MCF 10A (cell line): ENCODE measurements at regions not wholly inside any gene's neighbourhood (a gene's known extent, or its start where the extent isn't known, plus 50 kb on each side); places are given as distances from the start of the nearest gene placed in this dataset.

ENCODE experiments used
- BruUV-seq: library from RNA; stranded (reverse); fragments of 400-500 nt; replicated peaks from 2 replicates; lab custom pipeline; 2021; lab: Mats Ljungman, UMichigan
- CTCF ChIA-PET: fragments of 300-600 bp; sonication (Branson Sonifier 250); formaldehyde crosslinking; extraction: SDS; loops from one replicate; lab custom pipeline; 2021; ENCODE audit warnings: antibody characterized with exemption, inconsistent platforms; lab: Yijun Ruan, JAX
- POLR2A ChIA-PET: fragments of 300-600, 350-650 bp; sonication (Branson Sonifier 250); formaldehyde crosslinking; extraction: SDS; loops from one replicate; lab custom pipeline; 2020; ENCODE audit warnings: antibody characterized with exemption, inconsistent platforms; lab: Yijun Ruan, JAX
- DNase-seq: peaks from one replicate; pipeline ENCODE4 v3.0.0-alpha.2; 2018; ENCODE audit not compliant: unreplicated experiment
- H3K27ac Mint-ChIP-seq: one replicate; pipeline ENCODE4 v1.8.0; 2022; ENCODE audit warnings: mild to moderate bottlenecking, low read depth, mixed read lengths; ENCODE audit not compliant: unreplicated experiment
- H3K27me3 Mint-ChIP-seq: one replicate; pipeline ENCODE4 v1.8.0; 2022; ENCODE audit warnings: mixed read lengths; ENCODE audit not compliant: insufficient read depth, unreplicated experiment
- H3K36me3 Mint-ChIP-seq: one replicate; pipeline ENCODE4 v1.8.0; 2022; ENCODE audit warnings: mild to moderate bottlenecking, moderate library complexity, mixed read lengths; ENCODE audit not compliant: insufficient read depth, unreplicated experiment
- H3K4me1 Mint-ChIP-seq: one replicate; pipeline ENCODE4 v1.8.0; 2022; ENCODE audit warnings: mixed read lengths; ENCODE audit not compliant: insufficient read depth, unreplicated experiment
- H3K4me3 Mint-ChIP-seq: one replicate; pipeline ENCODE4 v1.8.0; 2022; ENCODE audit warnings: mild to moderate bottlenecking, moderate library complexity, mixed read lengths; ENCODE audit not compliant: unreplicated experiment
- H3K9me3 Mint-ChIP-seq: one replicate; pipeline ENCODE4 v1.8.0; 2022; ENCODE audit warnings: mixed read lengths; ENCODE audit not compliant: unreplicated experiment
- intact Hi-C: fragments of 100-400 bp; cut with micrococcal nuclease; formaldehyde crosslinking; loops from 2 replicates; pipeline ENCODE4 v1.14.1; 2022
- TF ChIP-seq, protein P1 (sequence below): fragments of 200-600 bp; IDR thresholded peaks from one replicate; pipeline ENCODE4 v1.8.0; 2022; ENCODE audit warnings: antibody characterized with exemption, mild to moderate bottlenecking; ENCODE audit not compliant: unreplicated experiment

DNA sequence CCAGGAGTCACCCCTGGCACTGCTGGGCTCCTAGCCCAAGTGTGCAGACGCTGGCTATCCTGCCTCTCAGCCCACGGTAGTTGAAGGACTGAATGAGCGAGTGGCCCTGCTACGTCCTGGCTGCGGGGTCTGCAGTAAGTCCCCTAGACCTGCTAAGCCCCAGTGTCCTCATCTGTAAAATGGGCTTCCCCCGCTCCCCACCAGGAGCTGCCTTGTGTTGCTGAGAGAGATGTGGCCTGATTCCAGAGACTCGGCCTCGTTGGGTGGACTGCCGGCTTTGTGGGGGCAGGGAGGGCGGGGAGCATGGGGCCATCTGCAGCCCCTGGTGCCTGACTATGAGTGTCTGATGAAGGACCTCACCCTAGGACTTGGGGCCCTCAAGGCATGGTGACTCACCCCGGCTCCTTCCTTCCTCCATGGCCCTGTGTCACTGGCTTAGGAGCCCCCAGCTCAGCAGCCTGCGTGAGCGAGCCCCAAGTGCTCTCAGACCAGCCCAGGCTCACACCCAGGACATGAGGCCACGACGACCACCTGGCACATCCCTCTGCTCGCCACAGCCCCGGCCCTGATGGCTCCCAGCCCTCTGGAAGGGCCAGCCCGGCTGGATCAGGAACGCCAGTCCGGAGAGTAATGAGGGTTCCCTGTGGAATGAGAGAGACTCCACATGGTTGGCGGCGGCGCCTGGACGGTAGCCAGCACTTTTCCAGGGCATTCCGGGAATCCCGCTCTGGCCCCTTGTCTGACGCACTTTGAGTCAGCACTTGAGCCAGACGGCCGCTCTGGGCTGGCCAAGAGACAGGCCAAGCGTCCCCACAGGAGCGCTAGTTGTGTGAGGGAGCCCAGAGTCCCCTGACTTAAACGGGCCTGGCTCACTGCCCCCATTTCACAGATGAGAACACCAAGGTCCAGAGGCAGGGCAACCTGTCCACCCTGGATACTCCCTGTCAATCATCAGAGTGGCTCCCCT lies 50.5 kb upstream of the SHISAL1 start:
- Mint-ChIP-seq H3K4me3 (peak overlapping the region; percentile 58), H3K36me3 (peaks cover 6% of the 10 kb centered on the region), H3K27ac (peak overlapping the region; percentile 70), H3K9me3 (no peaks in the 10 kb centered on the region), H3K27me3 (no peaks in the 10 kb centered on the region), H3K4me1 (peaks cover 28% of the 10 kb centered on the region)
- intact Hi-C loops = loop anchor here (5.0 kb wide), 2 partner anchors 51 to 204 kb away; partner anchors contain the start of gene SHISAL1
- POLR2A ChIA-PET = interaction anchor here (0.8 kb wide), 1 partner anchor 19 kb away, joined by 3 read pairs; no protein-coding TSS in a partner anchor
- TSS peak; percentile 21 for BruUV-seq
- TF ChIP-seq, protein P1, sequence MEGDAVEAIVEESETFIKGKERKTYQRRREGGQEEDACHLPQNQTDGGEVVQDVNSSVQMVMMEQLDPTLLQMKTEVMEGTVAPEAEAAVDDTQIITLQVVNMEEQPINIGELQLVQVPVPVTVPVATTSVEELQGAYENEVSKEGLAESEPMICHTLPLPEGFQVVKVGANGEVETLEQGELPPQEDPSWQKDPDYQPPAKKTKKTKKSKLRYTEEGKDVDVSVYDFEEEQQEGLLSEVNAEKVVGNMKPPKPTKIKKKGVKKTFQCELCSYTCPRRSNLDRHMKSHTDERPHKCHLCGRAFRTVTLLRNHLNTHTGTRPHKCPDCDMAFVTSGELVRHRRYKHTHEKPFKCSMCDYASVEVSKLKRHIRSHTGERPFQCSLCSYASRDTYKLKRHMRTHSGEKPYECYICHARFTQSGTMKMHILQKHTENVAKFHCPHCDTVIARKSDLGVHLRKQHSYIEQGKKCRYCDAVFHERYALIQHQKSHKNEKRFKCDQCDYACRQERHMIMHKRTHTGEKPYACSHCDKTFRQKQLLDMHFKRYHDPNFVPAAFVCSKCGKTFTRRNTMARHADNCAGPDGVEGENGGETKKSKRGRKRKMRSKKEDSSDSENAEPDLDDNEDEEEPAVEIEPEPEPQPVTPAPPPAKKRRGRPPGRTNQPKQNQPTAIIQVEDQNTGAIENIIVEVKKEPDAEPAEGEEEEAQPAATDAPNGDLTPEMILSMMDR = no peak
- CTCF ChIA-PET = no interaction called here
- DNase-seq = peak; percentile 98

- Mint-ChIP-seq H3K4me3 (no peak overlapping the region), H3K9me3 (no peaks in the 10 kb centered on the region), H3K27me3 (no peaks in the 10 kb centered on the region), H3K27ac (no peak overlapping the region), H3K36me3 (peaks cover 6% of the 10 kb centered on the region), H3K4me1 (peaks cover 28% of the 10 kb centered on the region)
- TF ChIP-seq, protein P1 = no peak
- peak; percentile 40 for DNase-seq
- POLR2A ChIA-PET = interaction anchor here (0.8 kb wide), 1 partner anchor 20 kb away, joined by 3 read pairs; no protein-coding TSS in a partner anchor
- CTCF ChIA-PET = interaction anchor here (0.7 kb wide), 1 partner anchor 114 kb away, joined by 3 read pairs; no protein-coding TSS in a partner anchor
- BruUV-seq = TSS peak; percentile 41
- intact Hi-C loops = loop anchor here (5.0 kb wide), 2 partner anchors 50 to 205 kb away; partner anchors contain the start of gene SHISAL1
Measured at GRCh38 chr22:44362249-44363012, 49.7 kb upstream of the SHISAL1 start.
